Left ventricle myocardium superior (tissue), 1 donor: ENCODE measurements at regions not wholly inside any gene's neighbourhood (a gene's known extent, or its start where the extent isn't known, plus 50 kb on each side); places are given as distances from the start of the nearest gene placed in this dataset.

Source experiments
- ATAC-seq: fragments of 200-7000 bp; cut with Tn5 transposase; one replicate; pipeline ENCODE4 v1.9.1; 2020; ENCODE audit warnings: mild to moderate bottlenecking, moderate library complexity
- DNase-seq: peaks from one replicate; pipeline ENCODE4 v3.0.0-alpha.2; 2020
- intact Hi-C: fragments of 100-400 bp; cut with micrococcal nuclease; formaldehyde crosslinking; loops from one replicate; pipeline ENCODE4 v1.11.0; 2022
- donor health status: DM: no; HTN: yes; CAD: no; lungs with severe emphysema.

DNA sequence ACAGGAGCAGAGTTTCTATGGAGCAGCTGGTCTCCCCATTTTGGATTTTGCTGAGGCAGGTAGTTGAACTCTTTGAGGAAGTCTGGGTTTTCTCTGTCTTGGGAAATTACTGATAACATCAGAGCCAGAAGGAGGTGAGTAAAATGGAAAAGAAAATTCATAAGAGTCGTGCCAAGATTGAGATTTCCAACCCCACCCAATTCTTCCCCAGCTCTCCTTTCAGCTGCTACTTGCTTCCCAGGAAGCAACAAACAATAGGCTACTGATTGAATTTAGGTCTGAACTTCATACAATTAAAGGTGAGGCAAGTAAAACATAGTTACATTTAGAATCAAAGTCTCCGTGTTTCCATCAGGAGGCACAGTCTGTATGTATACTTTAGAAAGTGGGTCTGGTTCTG is 54.6 kb upstream of the EOLA2 start:
- intact Hi-C loops, result no loop called here
- DNase-seq, result no peak
- peak; percentile 33 for ATAC-seq

DNA sequence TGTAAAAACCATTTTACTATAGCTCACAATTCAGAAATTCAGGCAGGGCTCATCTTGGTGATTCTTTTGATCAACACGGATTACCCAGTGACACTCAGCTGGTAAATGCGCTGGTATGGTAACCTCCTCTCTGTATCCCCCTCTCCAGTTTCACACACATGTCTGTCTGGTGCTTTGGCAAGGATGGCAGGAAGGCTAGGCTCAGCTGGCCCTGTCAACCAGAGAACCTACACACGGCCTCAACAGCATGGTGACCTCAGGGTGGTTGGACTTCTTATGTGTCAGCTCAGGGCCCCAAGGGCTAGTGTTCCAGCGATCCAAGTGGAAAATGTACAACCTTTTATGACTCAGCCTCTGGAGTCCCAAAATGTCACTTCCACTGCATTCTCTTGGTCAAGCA is 55.7 kb upstream of the EOLA2 start:
- intact Hi-C loops, result no loop called here
- no peak for DNase-seq
- no peak for ATAC-seq

DNA sequence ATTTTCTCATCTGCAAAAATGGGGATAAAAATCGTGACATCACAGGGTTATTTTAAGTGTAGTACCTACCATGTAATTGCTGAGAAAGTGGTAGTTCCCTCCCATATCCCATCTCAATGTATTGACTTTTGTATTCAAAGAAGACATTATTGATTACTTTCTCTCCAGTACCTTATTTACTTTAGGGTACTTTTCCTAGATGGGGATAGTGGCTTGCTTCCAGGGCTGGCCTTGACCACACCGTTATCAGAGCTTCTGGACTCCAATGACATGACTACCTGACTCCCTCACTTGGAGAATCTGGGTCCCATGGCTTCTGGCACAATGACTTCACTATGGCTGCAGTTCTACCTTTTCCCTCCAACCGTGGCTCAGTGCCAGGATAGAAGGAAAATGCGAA is 58.2 kb upstream of the EOLA2 start:
- intact Hi-C loops, result no loop called here
- DNase-seq (no peak), ATAC-seq (no peak)

DNA sequence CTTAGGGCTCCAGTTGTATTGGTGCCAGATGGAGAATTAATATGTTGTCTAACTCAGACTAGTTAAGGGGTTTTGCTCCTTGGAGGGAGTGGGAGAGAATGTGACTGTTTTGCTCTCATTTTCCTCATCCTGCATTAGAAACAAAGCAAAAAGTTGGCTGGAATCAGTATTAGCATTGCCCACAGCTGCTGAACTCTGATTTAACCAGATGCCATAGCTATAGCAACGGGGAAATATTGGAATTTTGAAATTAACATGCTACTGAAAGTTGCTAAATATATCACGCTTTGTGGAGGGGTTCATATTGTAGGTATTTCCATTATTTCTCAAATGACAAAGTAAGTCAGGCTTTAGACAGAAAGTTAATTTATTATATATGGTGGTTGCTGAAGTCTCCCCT is 66.7 kb upstream of the EOLA2 start:
- no peak for ATAC-seq
- DNase-seq, result no peak
- intact Hi-C loops, result no loop called here

DNA sequence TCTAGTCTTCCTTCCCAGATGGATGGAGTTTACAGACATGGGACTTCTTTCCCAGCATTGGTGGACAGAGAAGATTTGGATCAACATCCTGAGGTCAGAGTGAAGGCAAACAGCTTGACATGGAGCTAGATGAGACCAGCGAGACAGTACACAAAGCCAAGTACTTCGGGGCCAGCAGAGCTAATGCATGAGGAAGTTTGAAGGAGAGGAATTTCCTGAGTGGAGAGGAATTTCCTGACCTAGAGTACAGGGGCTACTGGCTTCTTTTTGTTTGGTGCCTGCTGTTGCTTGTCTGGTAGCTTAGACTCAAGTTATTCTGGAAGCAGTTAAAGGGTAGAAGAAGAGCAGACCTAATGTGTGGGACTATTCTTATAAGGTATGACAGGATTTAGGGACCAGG is 69.1 kb upstream of the EOLA2 start:
- ATAC-seq, result no peak
- intact Hi-C loops, result no loop called here
- DNase-seq, result no peak

DNA sequence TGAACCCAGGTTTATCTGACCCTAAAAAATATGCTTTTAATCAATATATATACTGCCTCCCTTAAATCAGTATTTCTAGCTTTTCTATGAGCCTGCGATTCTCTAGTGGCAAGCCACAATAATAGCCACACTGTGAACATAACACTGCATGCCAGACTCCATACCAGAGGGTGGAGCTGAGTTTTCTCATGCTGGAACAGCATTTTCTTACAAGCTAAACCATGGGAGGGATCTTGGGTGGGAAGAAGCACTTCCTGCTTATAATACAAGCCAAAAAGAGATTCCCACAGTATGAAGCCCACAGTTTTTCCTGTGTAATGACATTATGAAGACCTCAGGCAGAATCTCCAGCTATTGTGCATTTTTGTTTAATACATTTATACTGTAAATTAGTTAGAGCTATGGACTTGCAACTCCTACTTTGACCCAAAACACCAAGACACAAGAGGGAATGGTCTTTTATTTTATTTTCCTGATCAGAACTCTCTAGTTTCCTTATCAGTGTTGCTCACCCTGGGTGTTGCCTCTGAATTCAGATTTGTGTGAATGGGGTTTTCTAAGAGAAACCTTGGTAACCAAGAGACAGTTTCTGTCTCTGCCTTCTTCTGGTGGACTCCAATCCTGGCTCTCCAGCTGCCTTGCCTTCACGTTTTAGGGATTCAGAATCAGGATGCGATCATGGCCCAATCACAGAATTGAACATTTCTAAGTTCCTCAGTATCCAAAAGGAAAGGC is 74.5 kb upstream of the EOLA2 start:
- peak; percentile 57 for ATAC-seq
- DNase-seq, result no peak
- intact Hi-C loops, result no loop called here

DNA sequence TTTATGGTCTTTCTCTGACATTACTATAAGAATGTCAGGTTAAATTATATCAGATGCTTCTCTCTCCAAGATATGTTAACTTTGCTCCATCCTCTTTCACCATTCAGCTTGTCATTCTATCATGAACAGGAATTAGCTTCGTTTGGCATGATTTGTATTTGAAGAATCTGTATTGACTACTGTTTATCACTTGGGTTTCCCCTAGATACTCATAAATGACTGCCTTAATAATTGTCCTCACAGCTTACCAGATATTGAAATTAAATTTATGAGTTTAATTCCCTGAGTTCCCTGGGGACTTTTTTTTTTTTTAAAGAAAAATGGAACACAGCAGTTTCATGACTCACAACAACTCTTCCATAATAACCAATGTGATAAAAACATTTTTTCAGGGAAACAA is 76.2 kb upstream of the EOLA2 start:
- ATAC-seq, result no peak

DNA sequence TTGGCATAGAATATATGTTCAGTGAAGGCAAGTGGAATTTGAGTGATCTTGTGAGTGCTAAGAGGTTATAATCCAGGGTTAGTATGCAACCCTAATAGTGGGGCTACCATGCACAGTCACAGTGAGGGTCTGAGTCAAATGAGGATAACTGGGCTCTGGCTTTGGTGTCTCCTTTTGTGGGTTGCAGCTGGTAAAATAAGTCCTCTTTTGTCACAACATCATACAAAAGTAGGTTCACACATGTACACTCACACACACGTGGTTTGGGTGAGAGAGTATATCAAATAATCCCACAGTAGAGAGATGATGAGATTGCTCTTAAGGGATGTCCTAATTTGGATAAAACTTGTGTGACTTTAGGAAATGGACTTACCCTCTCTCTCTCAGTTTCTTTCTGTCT is 79.6 kb upstream of the EOLA2 start:
- no peak for DNase-seq
- ATAC-seq, result no peak
- intact Hi-C loops, result no loop called here

More for the DNA sequence above, 76.2 kb upstream of the EOLA2 start:
- no peak for DNase-seq
- intact Hi-C loops, result no loop called here

DNA sequence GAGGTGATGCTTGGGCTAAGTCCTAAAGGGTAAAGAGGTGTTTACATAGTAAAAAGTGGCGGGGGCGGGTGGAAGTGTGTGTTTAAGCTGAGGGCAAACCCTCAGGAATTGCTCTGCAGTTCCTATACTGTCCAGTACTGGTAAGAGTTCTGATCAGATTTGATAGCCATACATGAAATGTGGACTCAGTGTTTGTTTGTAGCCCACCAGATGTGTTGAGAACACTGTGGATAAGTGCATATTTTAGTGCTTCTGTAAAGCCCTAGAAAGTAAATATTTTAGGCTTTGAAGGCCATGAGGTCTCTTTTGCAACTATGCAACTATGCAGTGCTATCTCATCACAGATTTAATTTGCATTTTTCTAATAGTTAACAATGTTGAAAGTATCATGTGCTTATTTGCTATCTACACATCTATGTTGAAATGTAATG is 80.7 kb upstream of the EOLA2 start:
- intact Hi-C loops, result no loop called here
- ATAC-seq, result no peak

DNA sequence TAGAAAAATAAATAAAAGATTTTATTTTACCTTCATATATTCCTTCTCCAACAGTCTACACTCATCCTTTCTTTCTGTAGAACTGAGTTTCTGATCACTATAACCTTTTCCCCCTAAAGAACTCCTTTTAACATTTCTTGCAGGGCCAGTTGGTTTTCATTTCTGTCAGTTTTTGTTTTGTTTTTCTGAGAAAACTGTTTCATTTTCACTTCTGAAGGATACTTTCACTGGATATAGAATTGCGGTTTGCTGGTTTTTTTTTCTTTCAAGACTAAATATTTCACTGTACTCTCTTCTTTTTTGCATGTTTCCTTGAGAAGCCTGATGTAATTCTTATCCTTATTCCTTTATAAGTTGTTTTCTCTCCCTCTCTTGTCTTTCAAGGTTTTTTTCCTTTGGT is 90.4 kb upstream of the EOLA2 start:
- no peak for ATAC-seq
- no peak for DNase-seq
- intact Hi-C loops, result no loop called here

More for the DNA sequence above, 80.7 kb upstream of the EOLA2 start:
- no peak for DNase-seq

DNA sequence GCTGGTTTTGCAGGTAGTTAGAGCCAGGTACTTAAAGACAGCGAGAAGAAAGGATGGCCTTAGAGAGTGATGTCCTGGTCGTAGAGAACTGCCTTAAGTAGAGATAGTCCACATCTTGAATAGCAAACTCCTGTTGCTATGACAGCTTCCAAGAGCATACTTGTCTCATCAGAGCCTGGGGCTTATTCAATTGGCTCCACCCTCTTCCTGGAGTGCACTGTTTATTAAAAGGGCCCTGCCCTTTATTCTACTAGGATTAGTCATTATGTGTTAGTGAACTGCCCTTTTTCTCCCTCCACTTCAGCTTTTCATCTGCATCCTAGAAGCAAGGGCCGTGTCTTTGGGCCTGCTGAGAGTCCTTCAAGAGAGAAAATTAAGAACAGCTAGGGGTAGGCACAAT is 94.5 kb upstream of the EOLA2 start:
- DNase-seq (no peak), ATAC-seq (peak; percentile 34)
- intact Hi-C loops, result no loop called here

DNA sequence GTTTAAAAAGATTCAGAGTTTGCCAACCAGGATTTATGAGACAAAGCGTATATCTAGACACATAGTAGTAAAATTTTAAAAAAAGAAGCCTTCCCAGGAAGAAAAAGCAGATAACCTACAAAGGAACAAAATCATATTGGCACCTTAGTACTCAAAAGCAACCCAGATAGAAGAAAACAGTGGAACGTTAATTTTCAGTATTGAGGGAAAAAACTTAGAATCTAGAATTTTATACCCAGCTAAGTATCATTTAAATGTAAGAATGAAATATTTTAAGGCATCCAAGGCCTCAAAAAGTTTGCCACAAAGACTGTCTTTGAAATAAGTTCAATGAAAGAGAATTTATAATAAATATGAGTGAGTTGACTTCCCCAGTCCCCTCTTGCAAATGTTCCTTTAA is 96.5 kb upstream of the EOLA2 start:
- intact Hi-C loops, result no loop called here
- DNase-seq (no peak), ATAC-seq (no peak)

DNA sequence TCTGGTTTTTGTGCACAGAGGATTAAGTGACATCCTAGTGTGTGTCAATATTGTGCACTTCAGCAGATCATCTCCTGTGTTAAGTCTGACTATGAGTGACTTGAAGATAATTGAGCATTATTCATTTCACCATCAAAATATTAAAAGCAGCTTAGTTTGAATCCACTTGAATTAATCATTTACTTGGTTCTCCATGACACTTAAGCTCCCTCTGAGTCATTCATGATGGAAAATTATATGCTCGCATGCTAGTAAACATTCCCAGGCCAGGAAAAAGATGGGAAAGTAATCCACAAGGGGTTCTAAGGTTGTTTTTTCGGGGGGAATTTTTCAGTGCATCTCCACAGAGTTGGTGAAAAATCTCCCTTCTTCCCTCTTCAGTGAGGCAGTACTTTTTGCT is 97.2 kb upstream of the EOLA2 start:
- no peak for ATAC-seq
- DNase-seq, result no peak
- intact Hi-C loops, result no loop called here

DNA sequence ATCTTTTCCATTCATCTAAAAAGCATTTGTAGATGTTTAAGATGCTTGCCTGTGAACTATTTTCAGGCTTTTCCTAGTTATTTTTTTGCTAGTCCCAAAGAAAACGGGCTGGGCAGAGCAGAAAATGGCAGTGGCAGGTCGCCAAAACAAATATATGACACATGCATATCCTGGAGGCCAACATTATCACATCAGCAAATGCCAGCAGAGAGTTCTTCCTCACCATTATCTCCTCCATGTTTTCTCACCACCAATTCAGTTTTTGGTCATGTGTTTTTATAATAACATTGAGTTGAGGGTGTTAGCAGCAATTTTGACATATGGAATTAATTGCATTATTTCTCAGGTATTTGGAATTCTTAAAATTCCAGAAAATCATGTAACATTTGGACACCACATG is 97.9 kb upstream of the EOLA2 start:
- intact Hi-C loops, result no loop called here
- no peak for DNase-seq
- ATAC-seq, result no peak

DNA sequence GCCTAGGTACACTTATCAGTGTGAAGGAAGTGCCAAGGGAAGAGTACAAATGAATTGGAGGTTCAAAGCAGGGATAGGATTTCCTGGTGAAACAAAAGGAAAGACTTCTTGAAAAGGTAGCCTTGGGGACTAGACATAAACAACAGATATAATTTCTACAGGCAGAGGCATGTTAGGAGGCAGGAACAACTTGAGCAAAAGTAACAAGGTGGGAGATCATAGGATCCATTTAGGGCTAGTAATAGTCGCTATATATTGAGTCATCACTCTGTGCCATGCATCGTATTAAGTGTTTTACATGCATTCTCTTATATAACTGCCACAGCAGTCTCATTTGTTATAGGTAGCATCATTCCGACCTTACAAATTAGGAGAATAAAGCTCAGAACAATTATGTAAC is 98.3 kb upstream of the EOLA2 start:
- intact Hi-C loops, result no loop called here
- ATAC-seq, result no peak

DNA sequence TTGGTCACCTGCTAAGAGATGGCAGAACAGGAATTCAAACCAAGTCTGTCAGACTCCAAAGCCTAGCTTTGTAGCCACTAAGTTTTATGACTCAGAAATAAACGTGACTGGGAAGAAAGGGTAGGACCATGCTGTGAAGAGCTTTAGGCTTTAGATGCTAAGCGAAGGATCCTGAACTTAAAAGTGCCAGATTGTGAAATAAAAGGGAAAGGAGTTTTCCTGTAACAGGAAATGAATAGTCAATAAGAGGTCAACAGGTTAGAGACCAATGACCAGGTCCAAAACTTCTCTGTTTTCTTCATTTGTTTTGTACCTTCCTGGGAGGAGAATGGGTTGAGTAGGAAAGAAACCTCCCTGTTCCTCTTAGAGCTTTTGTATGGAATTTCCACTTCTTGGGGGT is 98.8 kb upstream of the EOLA2 start:
- ATAC-seq, result no peak
- intact Hi-C loops, result no loop called here
- DNase-seq, result no peak

More for the DNA sequence above, 98.3 kb upstream of the EOLA2 start:
- DNase-seq, result no peak

DNA sequence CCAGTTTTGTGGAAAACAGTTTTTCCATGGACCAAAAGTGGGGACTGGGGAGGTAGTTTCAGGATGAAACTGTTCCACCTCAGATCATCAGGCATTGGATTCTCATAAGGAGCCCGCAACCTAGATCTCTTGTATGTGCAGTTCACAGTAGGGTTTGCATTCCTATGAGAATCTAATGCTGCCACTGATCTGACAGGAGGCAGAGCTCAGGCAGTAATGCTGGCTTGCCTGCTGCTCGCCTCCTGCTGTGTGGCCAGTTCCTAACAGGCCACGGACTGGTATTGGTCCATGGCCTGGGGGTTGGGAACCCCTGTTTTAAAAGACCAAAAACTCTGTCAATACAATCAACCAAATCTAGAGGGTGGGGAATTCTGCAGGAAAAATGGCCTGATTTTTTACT is 100.0 kb upstream of the EOLA2 start:
- DNase-seq, result no peak
- no peak for ATAC-seq
- intact Hi-C loops, result no loop called here

DNA sequence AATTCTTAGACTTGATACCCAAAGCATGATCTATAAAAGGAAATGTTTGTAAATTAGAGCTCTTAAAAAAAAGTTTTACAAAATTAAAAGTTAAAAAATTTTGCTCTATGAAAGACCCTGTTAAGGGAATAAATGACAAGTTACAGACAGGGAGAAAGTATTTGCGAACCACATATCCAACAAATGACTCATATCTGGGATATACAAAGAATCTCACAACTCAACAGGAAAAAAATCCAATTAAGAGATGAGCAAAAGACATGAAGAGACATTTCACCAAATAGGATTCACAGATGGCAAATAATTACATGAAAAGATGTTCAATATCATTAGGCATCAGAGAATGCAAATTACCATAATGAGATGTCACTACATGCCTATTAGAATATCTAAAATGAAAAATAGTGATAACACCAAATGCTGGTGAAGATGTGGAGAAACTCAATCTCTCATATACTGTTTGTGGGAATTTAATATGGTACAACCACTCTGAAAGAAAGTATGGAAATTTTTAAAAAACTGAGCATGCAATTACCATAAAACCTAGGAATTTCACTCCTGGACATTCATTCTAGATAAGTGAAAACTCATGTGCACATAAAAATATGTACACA is 100.8 kb upstream of the EOLA2 start:
- ATAC-seq (no peak), DNase-seq (no peak)
- intact Hi-C loops, result no loop called here

DNA sequence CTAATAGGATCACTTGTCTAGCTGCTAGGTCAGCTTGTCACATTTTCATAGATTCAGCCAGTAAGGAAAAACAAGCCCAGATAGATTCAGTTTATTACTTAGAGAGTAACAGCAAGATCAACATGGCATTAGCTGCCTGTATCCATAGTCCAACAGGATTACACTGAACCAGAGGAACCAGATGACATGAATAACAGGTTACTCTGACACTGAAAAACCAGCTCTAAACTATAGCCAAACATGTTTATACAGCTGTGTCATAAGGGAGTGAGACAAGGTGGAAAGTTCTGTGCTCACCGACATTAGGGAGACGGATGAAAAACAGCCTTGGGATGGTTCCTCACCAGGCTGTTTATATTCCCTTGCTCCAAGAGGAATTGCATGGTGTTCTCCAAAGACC is 102.9 kb upstream of the EOLA2 start:
- intact Hi-C loops, result no loop called here
- no peak for ATAC-seq
- no peak for DNase-seq

DNA sequence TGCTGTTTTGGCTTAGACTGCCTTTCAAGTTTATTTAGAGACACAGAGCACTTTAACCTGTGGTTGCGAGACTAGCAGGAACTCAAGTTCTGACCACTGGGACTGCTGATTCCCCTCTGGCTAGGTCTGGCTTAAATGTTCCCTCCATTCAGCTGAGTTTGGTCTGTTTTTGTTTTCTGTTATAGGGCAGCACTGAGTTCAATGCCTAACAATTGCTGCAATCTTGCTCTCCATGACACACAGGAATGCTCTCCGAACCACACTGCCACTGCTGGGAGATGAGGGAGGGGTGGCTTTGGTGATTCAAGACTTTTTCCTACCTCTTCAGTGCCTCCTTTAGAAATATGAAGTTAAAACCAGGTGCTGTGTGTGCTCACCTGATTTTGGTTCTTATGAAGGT is 106.3 kb upstream of the EOLA2 start:
- no peak for DNase-seq
- no peak for ATAC-seq
- intact Hi-C loops, result no loop called here

DNA sequence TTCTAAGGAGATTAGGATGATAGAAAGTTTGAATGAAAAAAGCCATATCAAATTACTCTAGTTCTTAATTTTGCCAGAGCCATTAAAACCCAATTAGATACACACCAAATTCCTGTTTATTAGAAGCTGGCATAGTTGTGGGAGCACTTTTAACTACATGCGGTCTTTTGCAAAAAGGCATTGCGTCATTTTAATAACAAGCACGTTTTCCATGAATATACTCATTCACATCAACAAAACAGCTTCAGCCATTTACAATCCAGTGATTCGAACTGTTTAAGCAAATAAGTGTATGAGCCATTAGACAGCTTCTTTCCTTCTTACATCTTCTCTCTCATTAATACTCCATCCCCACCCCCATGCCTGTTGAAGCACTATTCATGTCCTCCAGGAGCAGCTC is 109.5 kb upstream of the EOLA2 start:
- ATAC-seq (no peak), DNase-seq (no peak)
- intact Hi-C loops, result no loop called here
